ENCODE measurements at regions not wholly inside any gene's neighbourhood (a gene's known extent, or its start where the extent isn't known, plus 50 kb on each side); places are given as distances from the start of the nearest gene placed in this dataset.

DNA sequence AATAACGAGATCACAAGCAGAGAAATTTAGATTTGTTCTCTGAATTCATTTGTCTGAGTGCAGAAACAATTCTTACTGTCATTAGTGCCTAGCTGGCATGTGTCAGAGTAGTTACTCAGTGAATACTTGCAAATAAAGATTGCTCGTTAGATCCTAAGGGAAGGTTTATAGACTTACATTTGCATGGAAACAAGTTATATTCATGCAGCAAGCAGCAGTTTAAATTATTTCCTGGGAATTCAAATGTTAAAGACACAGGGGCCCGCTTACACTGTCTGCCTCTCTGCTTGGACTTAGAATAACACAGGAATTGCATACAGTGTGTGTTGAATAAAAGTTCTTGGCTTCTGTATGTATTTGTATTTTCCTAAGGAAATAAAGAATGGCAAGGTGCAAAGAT is 680.6 kb upstream of the NECTIN3 start:
- Mint-ChIP-seq H3K27me3 (peaks cover 5% of the 10 kb centered on the region), H3K9me3 (no peaks in the 10 kb centered on the region), H3K36me3 (ENCODE audit: low read depth) (no peaks in the 10 kb centered on the region), H3K4me1 (no peaks in the 10 kb centered on the region), H3K27ac (no peak overlapping the region), H3K4me3 (no peak overlapping the region)
- ATAC-seq (replicated peaks), result no peak

DNA sequence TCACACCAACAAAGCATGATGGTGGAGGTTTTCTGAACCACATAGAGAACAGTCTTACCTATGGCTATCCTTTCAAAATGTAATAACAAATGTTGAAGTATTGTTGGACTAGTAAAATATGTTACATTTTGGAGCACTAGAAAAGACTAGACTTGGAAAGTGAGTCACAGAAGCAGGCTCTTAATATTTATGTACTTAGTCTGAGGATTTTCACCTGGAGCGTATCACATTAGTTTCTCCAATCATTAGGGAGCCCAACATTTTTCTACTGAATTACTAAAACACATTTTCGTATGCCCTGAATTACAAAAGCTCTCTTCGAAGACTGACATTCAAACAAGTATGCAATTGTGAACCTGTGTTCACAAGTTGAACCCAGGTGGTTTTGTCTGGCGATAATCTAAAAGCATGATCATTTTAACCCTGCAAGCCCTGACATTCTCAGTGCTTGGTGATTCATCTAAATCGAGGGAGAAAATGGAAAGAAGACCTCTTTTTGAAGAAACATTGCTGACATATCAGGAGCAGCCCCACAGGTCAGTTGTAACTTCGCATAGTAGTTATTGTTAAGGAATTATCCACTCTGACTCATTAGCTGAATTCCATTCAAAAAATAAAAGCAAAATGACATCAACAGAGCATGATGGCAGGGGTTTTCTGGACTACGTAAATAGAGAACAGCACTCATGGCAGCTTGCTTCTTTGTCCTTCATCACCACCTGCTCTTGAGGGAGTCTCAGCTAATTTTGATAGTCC is 679.8 kb upstream of the NECTIN3 start:
- no peak for ATAC-seq (replicated peaks)
- H3K27me3 Mint-ChIP-seq, result peaks cover 5% of the 10 kb centered on the region
- no peak overlapping the region for H3K27ac Mint-ChIP-seq
- no peak overlapping the region for H3K4me3 Mint-ChIP-seq
- H3K9me3 Mint-ChIP-seq, result no peaks in the 10 kb centered on the region
- no peaks in the 10 kb centered on the region for H3K4me1 Mint-ChIP-seq
- no peaks in the 10 kb centered on the region for H3K36me3 Mint-ChIP-seq (ENCODE audit: low read depth)

DNA sequence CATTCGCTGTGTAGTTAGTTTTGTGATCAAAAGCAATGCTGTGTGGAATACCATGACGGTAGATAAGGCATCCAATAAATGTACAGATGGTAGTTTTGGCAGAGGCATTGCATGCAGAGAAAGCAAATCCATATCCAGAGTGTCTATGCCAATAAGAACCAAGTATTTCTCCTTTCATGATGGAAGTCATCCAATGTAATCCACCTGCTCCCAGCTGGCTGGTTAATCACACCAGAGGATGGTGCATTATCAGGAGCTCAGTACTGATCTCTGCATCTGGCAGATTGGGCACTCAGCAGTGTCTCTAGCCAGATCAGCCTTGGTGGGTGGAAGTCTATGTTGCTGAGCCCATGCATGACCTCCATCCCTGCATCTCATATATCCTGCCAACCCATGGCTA is 677.7 kb upstream of the NECTIN3 start:
- ATAC-seq (replicated peaks), result no peak
- Mint-ChIP-seq H3K4me3 (no peak overlapping the region), H3K27me3 (peaks cover 5% of the 10 kb centered on the region), H3K9me3 (no peaks in the 10 kb centered on the region), H3K27ac (no peak overlapping the region), H3K4me1 (no peaks in the 10 kb centered on the region), H3K36me3 (ENCODE audit: low read depth) (no peaks in the 10 kb centered on the region)

DNA sequence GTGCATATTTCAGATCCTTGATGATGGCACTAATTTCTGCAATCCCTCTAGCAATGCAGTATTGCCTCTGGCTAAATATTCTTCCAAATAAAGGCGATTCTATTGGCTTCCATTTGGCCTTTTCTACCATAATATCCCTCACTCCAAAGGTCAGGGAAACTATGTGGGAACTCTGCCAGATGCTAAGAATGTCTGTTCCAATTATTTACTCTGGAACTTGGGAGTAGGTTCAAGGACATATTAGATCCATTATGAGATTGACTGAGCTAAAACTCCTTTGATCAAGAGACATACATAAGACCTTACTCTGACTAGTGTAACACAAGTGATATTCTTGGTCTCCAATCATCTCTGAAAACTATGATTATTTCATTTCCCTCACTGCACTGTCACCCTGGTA is 674.5 kb upstream of the NECTIN3 start:
- no peak for ATAC-seq (replicated peaks)
- Mint-ChIP-seq H3K9me3 (peaks cover 11% of the 10 kb centered on the region), H3K4me3 (no peak overlapping the region), H3K36me3 (ENCODE audit: low read depth) (no peaks in the 10 kb centered on the region), H3K4me1 (no peaks in the 10 kb centered on the region), H3K27ac (no peak overlapping the region), H3K27me3 (peaks cover 8% of the 10 kb centered on the region)

DNA sequence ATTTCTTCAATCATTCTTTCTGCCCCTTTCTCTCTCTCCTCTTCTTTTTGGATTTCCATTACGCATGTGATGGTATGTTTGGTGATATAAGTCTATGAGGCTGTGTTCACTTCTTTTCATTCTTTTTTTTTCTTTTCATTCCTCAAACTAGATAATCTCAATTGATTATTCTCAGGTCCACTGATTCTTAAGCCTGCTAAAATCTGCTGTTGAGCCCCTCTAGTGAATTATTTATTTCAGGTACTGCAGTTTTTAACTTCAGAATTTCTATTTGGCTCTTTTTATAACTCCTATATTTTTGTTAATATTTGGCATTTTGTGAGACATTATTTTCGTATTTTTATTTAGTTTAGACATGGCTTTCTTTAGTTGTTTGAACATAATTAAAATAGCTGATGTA is 671.3 kb upstream of the NECTIN3 start:
- H3K36me3 Mint-ChIP-seq (ENCODE audit: low read depth), result no peaks in the 10 kb centered on the region
- no peak overlapping the region for H3K4me3 Mint-ChIP-seq

DNA sequence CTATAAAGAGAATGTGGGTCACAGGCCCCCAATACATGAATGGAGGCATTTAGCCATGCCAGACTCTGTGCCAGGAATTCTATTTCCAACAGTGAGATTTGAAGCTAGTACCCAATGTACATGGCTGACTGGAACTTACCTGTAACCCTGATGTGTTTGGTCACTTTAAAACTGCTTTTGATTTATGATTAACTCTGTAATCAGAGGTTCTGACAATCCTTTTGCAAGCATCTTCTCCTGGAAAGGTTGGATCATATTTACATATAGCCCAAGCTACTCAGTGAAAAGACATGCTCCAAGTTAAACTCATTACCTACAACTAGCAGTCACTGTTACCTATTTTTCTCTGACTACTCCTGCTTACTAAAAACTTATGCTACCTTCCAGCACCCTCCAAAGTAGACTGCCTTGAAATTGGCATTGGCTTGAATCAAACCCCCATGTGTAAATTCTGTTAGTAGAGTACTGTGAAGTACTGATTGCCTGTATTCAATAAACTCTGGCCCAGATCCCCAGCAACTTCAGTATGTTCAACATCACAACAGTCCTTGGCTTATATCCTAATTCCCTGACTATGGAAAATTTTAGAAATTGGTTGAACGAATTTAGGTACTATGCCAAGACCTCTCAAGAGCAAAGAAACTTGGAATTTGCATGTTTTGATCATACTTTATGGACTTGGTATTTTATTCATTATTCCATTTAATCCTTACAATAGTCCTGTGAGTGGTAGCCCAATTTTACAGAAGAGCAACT is 665.6 kb upstream of the NECTIN3 start:
- Mint-ChIP-seq H3K9me3 (peaks cover 6% of the 10 kb centered on the region), H3K4me3 (no peak overlapping the region), H3K36me3 (ENCODE audit: low read depth) (no peaks in the 10 kb centered on the region), H3K27me3 (peaks cover 3% of the 10 kb centered on the region), H3K4me1 (no peaks in the 10 kb centered on the region), H3K27ac (no peak overlapping the region)
- no peak for ATAC-seq (replicated peaks)

More for the DNA sequence above, 671.3 kb upstream of the NECTIN3 start:
- ATAC-seq (replicated peaks), result no peak
- Mint-ChIP-seq H3K4me1 (no peaks in the 10 kb centered on the region), H3K27ac (no peak overlapping the region), H3K27me3 (peaks cover 3% of the 10 kb centered on the region), H3K9me3 (peaks cover 11% of the 10 kb centered on the region)

DNA sequence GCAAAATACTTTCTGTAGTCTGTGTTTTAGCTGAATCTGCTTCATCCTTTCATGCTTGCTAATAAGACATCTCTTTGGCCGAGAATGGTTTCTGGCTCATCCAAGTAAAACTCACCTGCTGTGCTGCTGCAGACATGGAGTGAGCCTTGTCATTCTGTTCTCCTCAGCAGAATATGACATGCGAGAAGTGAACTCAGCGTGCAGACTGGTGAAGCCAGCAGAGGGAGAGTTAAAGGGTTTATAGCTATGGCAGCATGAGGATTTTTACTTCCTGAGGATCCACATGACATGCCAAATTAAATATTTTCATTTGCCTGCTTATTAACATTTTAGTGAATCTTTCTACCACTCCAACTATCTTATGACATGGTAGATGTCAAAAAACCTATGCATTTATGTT is 658.4 kb upstream of the NECTIN3 start:
- no peaks in the 10 kb centered on the region for H3K27me3 Mint-ChIP-seq
- H3K9me3 Mint-ChIP-seq, result no peaks in the 10 kb centered on the region
- H3K4me1 Mint-ChIP-seq, result no peaks in the 10 kb centered on the region
- no peaks in the 10 kb centered on the region for H3K36me3 Mint-ChIP-seq (ENCODE audit: low read depth)
- H3K27ac Mint-ChIP-seq, result no peak overlapping the region
- H3K4me3 Mint-ChIP-seq, result no peak overlapping the region
- ATAC-seq (replicated peaks), result no peak

DNA sequence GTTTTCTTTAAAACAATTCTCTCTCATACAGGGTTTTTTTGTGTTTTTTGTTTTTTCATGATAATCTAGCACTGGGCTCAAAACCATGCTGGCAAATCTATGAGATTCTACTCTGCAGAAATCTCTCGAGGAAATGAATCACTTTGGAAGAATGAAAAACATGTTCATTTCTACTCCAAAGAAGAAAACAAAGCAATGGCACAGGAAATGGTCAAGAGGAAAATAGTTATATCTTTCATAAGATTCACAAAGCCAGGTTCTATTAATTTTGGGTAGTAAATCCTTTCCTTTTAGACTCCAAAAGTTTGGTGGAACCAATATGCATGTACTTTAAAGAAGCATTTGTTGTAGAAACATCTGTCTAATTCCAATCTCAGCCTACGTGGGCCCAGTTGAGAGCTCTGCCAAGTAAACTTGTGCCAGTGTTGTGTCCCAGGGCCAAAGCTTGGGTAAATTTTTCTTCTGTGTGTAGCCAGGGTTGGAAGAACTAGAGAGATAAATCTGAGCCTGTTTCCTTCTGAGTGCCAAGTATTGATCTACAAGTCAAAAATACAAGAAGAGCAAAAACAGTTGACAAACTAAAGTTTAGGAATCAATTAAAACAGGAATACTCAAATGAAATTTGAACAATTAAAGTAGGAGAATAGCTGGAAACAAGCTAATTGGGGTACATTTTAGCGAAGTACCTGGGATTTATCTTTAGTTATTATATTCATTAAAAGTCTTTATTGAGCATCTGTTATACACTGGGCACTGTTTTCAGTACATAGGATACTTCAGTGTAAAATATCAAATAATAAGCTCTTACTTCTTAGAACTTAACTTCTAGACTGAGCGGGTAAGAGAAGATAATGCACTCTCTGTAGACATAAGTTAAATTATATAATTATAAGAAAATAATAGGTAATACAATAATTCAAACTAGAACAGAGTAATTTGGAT is 657.5 kb upstream of the NECTIN3 start:
- Mint-ChIP-seq H3K27me3 (no peaks in the 10 kb centered on the region), H3K4me3 (no peak overlapping the region), H3K27ac (no peak overlapping the region), H3K4me1 (no peaks in the 10 kb centered on the region), H3K36me3 (ENCODE audit: low read depth) (no peaks in the 10 kb centered on the region), H3K9me3 (no peaks in the 10 kb centered on the region)
- ATAC-seq (replicated peaks), result no peak

DNA sequence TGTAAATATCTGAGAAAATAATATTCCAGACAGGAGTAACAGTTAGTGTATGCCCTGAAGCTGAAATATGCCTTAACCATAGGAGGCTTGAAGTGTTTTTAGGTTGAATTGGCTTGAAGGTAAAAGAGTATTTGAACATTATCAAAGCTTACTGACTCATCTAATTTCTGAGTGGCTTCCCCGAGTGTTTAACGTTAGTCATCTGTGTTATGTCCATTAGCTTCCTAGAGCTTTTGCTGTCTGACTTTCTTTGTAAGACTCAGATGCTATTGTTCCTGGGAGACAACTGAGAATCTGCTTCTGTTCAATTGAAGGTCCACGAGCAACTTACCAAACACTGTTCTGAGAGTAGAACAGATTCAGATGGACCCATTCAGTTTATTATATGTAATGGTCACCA is 656.8 kb upstream of the NECTIN3 start:
- Mint-ChIP-seq H3K9me3 (no peaks in the 10 kb centered on the region), H3K36me3 (ENCODE audit: low read depth) (no peaks in the 10 kb centered on the region), H3K27me3 (no peaks in the 10 kb centered on the region), H3K4me1 (no peaks in the 10 kb centered on the region), H3K4me3 (no peak overlapping the region), H3K27ac (no peak overlapping the region)
- ATAC-seq (replicated peaks), result no peak

DNA sequence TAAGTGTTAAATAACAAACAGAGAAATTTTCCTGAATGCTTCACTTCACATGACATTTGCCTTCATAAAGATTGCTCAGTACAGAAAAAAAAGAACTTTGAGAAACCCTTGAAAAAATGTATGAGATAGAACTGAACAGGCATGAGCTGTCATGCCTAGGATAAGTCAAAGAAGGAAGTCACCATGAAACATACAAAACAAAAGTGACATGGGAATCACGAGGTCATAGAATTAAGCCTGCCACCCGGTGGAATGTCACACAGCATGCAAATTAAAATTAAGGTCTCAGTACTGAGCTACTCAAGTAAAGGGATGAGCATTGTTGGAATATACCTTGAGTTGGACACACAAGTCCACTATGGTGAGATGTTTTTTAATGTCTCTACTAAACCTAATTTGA is 652.5 kb upstream of the NECTIN3 start:
- no peaks in the 10 kb centered on the region for H3K9me3 Mint-ChIP-seq
- ATAC-seq (replicated peaks), result no peak
- no peak overlapping the region for H3K27ac Mint-ChIP-seq
- no peak overlapping the region for H3K4me3 Mint-ChIP-seq
- H3K4me1 Mint-ChIP-seq, result no peaks in the 10 kb centered on the region
- H3K27me3 Mint-ChIP-seq, result no peaks in the 10 kb centered on the region
- H3K36me3 Mint-ChIP-seq (ENCODE audit: low read depth), result no peaks in the 10 kb centered on the region

DNA sequence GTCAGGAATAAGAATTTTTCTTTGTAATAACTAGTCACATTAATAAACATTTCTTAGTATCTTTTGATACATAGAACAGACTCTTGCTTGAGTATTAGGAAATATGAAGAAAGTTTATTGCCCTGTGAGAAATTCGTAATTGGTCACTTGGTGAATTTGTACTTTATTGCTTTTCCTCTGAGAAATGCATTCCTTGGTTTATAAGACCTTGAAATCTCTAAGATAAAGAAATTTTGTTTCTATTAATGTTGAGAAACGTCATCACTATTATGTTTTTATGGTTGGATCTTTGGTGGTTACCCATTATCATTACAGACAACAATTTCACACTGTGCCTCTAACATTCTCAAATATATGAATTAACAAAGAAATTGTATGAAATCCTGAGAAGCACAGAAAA is 652.0 kb upstream of the NECTIN3 start:
- Mint-ChIP-seq H3K4me3 (no peak overlapping the region), H3K36me3 (ENCODE audit: low read depth) (no peaks in the 10 kb centered on the region), H3K9me3 (no peaks in the 10 kb centered on the region), H3K4me1 (no peaks in the 10 kb centered on the region), H3K27ac (no peak overlapping the region), H3K27me3 (no peaks in the 10 kb centered on the region)
- ATAC-seq (replicated peaks), result no peak

DNA sequence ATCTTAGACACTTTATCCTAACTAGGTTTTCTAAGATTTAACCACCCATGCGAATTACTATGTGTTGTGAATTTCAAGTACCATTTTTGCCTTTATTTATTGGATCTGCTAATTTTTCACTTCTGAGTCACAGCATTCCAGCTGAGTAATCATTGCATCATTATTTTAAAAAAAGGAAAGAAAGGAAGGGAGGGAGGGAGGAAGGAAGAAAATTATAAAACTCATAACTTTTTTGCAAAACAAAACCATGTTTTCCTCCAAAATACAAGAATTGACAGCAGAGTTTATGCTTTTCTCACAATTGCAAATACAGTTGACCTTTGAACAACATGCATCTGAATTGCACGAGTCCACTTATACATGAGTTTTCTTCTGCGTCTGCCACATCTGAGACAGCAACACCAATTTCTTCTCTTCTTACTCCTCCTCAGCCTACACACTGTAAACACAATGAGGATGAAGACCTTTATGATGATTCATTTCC is 651.4 kb upstream of the NECTIN3 start:
- no peaks in the 10 kb centered on the region for H3K4me1 Mint-ChIP-seq
- H3K27ac Mint-ChIP-seq, result no peak overlapping the region

DNA sequence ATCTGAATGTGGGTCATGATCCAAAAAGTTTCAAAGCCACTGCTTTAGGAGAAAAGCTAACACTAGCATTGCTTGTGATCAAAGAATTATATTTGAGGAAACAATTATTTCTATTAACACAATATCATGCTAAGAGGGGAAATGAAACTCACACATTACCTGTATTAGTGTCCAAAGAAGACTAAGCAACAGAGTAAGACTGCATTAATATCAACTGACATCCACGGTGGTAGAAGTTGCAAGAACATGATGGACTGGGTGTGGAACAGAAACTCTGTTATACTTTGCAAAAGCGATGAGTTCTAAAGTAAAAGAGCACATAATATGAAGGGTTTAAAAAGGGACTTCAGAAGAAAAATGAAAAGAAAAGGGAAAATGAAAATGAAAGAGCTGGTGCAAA is 648.3 kb upstream of the NECTIN3 start:
- no peak overlapping the region for H3K4me3 Mint-ChIP-seq
- no peaks in the 10 kb centered on the region for H3K36me3 Mint-ChIP-seq (ENCODE audit: low read depth)
- no peak for ATAC-seq (replicated peaks)
- no peaks in the 10 kb centered on the region for H3K4me1 Mint-ChIP-seq
- H3K9me3 Mint-ChIP-seq, result no peaks in the 10 kb centered on the region
- no peak overlapping the region for H3K27ac Mint-ChIP-seq
- H3K27me3 Mint-ChIP-seq, result no peaks in the 10 kb centered on the region

More for the DNA sequence above, 651.4 kb upstream of the NECTIN3 start:
- Mint-ChIP-seq H3K27me3 (no peaks in the 10 kb centered on the region), H3K4me3 (no peak overlapping the region), H3K36me3 (ENCODE audit: low read depth) (no peaks in the 10 kb centered on the region), H3K9me3 (no peaks in the 10 kb centered on the region)
- ATAC-seq (replicated peaks), result no peak

DNA sequence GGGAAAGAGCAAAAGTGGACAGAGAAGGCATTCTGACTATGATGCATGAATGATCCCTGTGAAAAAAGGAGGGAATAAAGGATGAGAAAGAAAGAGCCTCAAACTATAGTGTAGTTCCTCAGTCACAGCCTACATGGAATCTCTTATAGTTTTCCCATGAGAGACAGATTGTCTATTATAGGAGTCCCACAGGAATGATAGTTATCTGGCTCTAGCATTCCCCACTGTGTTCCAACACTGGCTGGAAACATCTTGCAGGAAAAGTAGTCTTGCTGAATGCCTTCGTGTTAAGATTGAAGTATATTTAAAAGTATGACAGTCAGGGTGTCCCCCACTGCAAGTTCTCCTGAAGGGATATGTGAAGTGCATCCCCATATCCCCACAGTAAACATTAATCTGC is 641.5 kb upstream of the NECTIN3 start:
- H3K36me3 Mint-ChIP-seq (ENCODE audit: low read depth), result no peaks in the 10 kb centered on the region
- H3K4me1 Mint-ChIP-seq, result no peaks in the 10 kb centered on the region
- H3K9me3 Mint-ChIP-seq, result no peaks in the 10 kb centered on the region
- no peak overlapping the region for H3K4me3 Mint-ChIP-seq
- H3K27me3 Mint-ChIP-seq, result no peaks in the 10 kb centered on the region
- no peak for ATAC-seq (replicated peaks)
- no peak overlapping the region for H3K27ac Mint-ChIP-seq
